Effector memory CD8-positive, alpha-beta T cell (primary cell): ENCODE measurements at regions not wholly inside any gene's neighbourhood (a gene's known extent, or its start where the extent isn't known, plus 50 kb on each side); places are given as distances from the start of the nearest gene placed in this dataset.

Experiments used
- ATAC-seq: fragments of 150-1000 bp; cut with Tn5 transposase; replicated peaks from 2 replicates; pipeline ENCODE4 v1.10.0; 2021; ENCODE audit warnings: mild to moderate bottlenecking, moderate library complexity
- DNase-seq, 3 experiments: peaks; one replicate each; pipeline ENCODE4 v3.0.0; 2021
- H3K27ac Mint-ChIP-seq, 2 donors: one replicate each; pipeline ENCODE4 v1.8.0; 2022; ENCODE audit warnings: mild to moderate bottlenecking in 2 of 2, mixed read lengths in 2 of 2, moderate library complexity in 2 of 2
- H3K27me3 Mint-ChIP-seq, 2 donors: one replicate each; pipeline ENCODE4 v1.8.0; 2022; ENCODE audit warnings: mixed read lengths in 2 of 2
- H3K36me3 Mint-ChIP-seq: one replicate; pipeline ENCODE4 v1.8.0; 2022; ENCODE audit warnings: mild to moderate bottlenecking, moderate library complexity, mixed read lengths; ENCODE audit not compliant: insufficient read depth
- H3K4me1 Mint-ChIP-seq, 2 donors: one replicate each; pipeline ENCODE4 v1.8.0; 2022; ENCODE audit warnings: low read depth in 2 of 2, mixed read lengths in 2 of 2
- H3K4me3 Mint-ChIP-seq, 2 donors: one replicate each; pipeline ENCODE4 v1.8.0; 2022; ENCODE audit warnings: mild to moderate bottlenecking in 2 of 2, mixed read lengths in 2 of 2, moderate library complexity in 2 of 2
- H3K9me3 Mint-ChIP-seq, 2 donors: one replicate each; pipeline ENCODE4 v1.8.0; 2022; ENCODE audit warnings: mixed read lengths in 2 of 2

DNA sequence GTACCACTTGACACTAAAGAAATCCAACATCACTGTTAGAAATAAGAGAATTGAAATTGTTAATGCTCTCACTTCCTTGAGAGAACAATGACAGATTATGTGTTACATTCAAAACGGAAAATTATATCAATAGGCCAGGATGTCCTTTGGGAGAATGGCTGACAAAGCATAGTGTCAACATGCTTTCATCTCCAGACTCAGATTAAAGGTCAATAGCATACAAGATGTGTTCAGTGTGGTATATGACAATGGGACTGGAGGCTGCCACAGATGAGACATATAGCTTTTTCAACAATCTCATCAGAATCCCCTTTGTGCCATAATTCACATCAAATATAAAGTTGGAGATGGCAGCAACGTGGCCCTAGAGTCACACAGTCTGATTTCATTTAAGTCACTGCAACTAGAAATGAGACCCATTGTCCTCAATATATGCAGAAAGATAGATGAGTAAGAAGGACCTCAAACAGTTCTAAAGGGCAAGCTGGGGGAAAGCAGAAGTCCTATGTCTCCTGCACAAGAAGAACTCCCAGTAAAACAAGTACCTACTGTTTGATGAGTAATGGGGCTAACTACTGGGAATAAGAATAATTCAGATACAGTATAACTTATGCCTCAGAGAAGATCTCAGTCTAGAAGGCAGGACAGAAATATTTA is 327.9 kb downstream of the TTLL7 start:
- Mint-ChIP-seq H3K27me3 (no peaks in the 10 kb centered on the region), H3K27ac (no peak overlapping the region), H3K36me3 (peaks cover 2% of the 10 kb centered on the region), H3K4me1 (no peaks in the 10 kb centered on the region), H3K4me3 (no peak overlapping the region), H3K9me3 (peaks cover 3 to 8% of the 10 kb centered on the region in 2 donors)
- DNase-seq (no peak), ATAC-seq (no peak)

DNA sequence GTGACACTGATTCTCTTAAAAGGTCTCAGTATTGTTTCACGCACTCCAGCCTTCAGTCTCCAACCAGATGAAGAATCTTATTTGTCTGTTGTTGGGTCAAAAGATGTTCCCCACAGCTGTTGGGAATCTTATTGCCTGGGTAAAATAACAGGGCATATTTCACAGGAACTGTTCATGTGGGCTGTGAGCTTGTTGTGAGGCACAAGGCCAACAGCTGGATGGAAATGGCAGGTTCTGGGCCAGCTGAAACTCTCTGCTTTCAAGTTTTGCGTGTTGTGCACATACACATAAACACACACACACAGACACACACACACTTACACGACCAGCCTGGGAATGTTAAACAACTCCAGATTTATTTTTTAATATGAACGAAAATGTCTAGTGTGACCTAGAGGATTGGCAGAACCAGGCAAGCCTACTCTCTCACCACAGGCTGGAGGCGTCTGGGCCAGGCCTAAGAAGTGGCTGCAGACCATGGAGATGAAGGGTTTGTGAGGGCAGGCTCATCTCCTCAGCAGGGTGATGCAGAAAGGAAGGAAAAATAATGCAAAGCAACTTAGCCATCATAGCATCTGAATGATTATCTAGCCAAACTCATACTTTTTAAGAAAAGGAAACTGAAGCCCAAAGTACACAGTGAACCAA is 357.0 kb downstream of the TTLL7 start:
- Mint-ChIP-seq H3K4me3 (no peak overlapping the region), H3K36me3 (peaks cover 3% of the 10 kb centered on the region), H3K27me3 (no peaks in the 10 kb centered on the region), H3K27ac (no peak overlapping the region), H3K9me3 (peaks cover 8 to 19% of the 10 kb centered on the region in 2 donors), H3K4me1 (no peaks in the 10 kb centered on the region)
- ATAC-seq, result no peak
- no peak for DNase-seq

DNA sequence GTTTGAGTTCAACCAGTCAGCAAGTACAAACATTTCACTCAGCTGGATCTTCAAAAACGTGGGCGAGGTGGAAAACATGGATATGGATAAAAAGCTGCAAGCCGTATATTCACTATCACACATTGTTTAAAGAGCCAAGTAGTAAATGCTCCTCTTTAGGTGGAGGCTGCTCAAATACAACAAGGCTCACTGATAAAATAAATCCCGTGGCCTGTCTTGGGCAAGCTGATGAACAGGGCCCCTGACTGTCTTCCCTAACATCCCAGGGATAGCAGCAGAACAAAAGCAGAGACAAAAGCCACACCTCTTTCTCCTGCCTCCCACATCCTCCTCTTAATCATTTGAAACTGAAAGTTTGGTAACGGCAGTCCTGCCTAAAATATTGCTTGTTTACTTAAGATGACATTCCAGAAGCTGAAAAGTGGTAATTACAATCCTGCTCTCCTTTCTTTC is 357.7 kb downstream of the TTLL7 start:
- Mint-ChIP-seq H3K4me3 (no peak overlapping the region), H3K36me3 (peaks cover 3% of the 10 kb centered on the region), H3K27me3 (no peaks in the 10 kb centered on the region), H3K27ac (no peak overlapping the region), H3K4me1 (no peaks in the 10 kb centered on the region), H3K9me3 (peaks cover 5 to 19% of the 10 kb centered on the region in 2 donors)
- DNase-seq (no peak), ATAC-seq (no peak)

DNA sequence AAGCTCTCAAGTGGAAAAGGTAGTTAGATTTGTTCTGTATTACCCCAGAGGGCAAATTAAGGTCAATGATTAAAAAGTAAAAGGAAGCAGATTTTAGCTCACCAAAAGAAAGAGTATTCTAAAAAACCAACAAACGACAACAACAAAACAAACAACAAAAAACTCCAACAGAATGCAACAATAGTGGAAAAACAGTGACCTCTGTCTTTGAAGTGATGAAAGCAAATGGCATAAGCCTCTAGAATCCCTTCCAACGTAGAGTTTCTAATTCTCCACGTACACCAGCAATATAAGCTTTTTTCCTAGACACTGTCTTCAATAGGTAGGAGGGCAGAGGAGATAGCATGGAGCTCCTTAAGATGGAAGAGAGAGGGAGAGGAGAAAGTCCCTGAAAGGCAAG is 359.1 kb downstream of the TTLL7 start:
- Mint-ChIP-seq H3K27ac (no peak overlapping the region), H3K4me3 (no peak overlapping the region), H3K9me3 (peaks cover 4 to 19% of the 10 kb centered on the region in 2 donors), H3K27me3 (no peaks in the 10 kb centered on the region), H3K4me1 (no peaks in the 10 kb centered on the region), H3K36me3 (peaks cover 3% of the 10 kb centered on the region)
- DNase-seq (no peak), ATAC-seq (no peak)

DNA sequence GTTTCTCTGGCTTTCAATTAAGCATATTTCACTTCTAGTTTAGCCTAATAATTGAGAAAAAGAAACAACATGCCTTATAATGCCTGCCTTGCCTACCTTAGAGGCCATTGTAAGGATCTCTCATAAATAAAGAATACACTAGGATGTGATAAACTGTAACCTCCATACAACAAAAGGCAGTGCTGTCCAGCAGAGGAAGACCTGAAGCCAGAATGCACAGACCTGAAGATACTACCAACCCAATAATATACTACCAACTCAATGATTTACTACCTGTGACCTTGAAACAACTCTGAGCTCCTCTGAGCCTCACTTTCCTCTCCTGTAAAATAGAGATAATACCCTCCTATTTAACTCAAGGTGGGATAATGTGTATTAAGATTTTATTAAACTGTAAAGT is 361.3 kb downstream of the TTLL7 start:
- Mint-ChIP-seq H3K9me3 (peaks cover 0 to 10% of the 10 kb centered on the region in 2 donors), H3K27me3 (no peaks in the 10 kb centered on the region), H3K4me1 (no peaks in the 10 kb centered on the region), H3K36me3 (peaks cover 3% of the 10 kb centered on the region), H3K4me3 (no peak overlapping the region), H3K27ac (no peak overlapping the region)
- DNase-seq (no peak), ATAC-seq (no peak)

DNA sequence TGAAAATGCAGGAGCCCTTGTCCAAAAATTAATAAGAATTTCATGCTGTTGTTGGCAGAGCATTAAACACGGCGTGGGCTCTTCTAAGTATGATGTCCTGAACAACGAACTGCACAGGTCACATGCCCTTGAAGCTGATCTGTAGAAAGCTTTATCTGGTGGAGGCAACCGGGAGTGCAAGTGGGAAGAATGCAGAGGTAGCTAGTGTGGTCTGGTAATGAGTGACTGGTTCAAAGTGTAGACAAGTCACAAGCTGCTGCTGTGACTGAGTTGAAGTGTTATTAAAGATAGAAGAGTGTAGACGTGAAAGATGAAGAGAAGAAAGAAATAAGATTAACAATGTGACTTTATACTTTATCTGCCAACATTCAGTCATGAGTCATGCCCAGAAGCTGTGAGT is 361.9 kb downstream of the TTLL7 start:
- Mint-ChIP-seq H3K9me3 (peaks cover 0 to 10% of the 10 kb centered on the region in 2 donors), H3K27me3 (no peaks in the 10 kb centered on the region), H3K27ac (no peak overlapping the region), H3K4me1 (no peaks in the 10 kb centered on the region), H3K36me3 (peaks cover under 1% of the 10 kb centered on the region), H3K4me3 (no peak overlapping the region)
- DNase-seq, result no peak
- no peak for ATAC-seq

DNA sequence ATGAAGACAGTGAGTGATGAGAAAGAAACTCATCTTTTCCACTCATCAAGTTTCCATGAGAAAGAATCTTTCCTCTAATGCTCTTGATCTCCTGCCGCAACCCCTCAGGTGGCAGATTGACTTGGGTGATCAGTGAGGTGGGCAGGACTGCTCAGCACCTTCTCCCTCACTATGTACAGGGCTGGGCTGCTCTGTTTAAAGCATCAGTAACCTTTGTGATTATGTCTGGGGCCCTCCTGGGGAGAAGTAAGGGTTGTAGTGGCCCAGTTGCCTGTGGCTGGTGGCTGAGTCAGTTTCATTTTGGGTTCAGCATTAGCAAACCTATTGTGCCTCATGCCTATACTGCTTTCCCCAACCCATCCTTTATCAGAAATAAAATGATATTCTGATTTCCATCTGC is 366.0 kb downstream of the TTLL7 start:
- no peak for DNase-seq
- Mint-ChIP-seq H3K36me3 (no peaks in the 10 kb centered on the region), H3K27ac (no peak overlapping the region), H3K4me1 (no peaks in the 10 kb centered on the region), H3K4me3 (no peak overlapping the region), H3K27me3 (no peaks in the 10 kb centered on the region), H3K9me3 (peaks cover 4 to 15% of the 10 kb centered on the region in 2 donors)
- no peak for ATAC-seq

DNA sequence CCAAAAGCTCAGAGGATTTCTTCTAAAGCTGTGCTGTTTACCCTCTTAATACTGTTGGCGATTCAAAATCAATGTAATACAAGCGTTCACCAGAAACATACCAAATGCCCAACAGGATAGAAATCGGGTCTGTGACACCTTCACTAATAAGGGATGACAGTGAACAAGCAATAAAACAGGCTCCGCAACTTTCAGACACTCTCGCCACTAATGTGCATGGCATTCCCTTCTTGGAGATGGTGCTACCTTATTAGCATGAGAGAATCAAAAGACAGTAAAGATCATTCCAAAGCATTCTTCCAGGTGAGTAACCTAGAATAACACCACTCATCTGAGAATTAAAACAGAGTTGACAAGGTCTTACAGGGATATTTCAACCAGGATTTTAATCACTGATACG is 367.1 kb downstream of the TTLL7 start:
- Mint-ChIP-seq H3K27ac (no peak overlapping the region), H3K9me3 (peaks cover 4 to 15% of the 10 kb centered on the region in 2 donors), H3K4me3 (no peak overlapping the region), H3K4me1 (no peaks in the 10 kb centered on the region), H3K27me3 (no peaks in the 10 kb centered on the region), H3K36me3 (no peaks in the 10 kb centered on the region)
- DNase-seq (no peak), ATAC-seq (no peak)

DNA sequence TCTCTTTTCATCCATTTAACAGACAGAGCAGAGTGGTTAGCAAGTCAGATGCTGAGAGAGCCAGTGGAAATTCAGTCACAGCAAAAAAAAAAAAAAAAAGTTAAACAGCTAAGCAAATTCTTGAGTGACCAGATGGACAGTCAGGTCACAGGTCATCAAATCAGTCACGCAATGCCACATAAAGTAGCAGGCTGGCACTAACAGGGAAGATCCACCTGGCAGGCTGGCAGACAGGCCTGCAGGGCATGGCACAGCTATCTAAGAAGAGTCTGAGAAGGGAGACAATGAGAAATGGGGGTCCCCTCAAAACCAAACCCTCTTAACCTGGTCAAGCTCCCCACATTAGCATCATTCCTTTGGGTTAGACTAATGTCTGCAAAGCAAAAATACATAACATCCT is 371.9 kb downstream of the TTLL7 start:
- no peak overlapping the region for H3K4me3 Mint-ChIP-seq
- DNase-seq (no peak), ATAC-seq (no peak)
- H3K9me3 Mint-ChIP-seq, result peaks cover 8 to 15% of the 10 kb centered on the region in 2 donors
- H3K27ac Mint-ChIP-seq, result no peak overlapping the region
- no peaks in the 10 kb centered on the region for H3K4me1 Mint-ChIP-seq
- H3K27me3 Mint-ChIP-seq, result no peaks in the 10 kb centered on the region
- no peaks in the 10 kb centered on the region for H3K36me3 Mint-ChIP-seq

DNA sequence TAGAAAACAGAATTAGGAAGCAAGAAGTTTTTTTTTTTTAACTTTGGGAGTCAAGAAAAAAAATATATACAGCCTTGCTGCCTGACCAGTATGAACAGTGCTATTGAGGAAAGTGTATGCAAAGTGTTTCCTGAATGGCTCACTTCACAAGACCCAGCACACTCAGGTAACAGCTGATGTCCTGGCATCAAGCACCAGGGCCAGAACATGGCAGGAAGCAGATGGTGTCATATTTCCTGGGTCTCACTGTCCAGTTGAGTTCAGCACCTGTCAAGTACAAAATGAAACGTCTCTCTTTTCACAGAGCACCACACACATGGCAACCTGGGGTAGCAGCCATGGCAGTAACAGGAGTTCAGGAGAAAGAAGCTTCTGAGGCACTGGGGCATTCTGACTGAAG is 372.3 kb downstream of the TTLL7 start:
- Mint-ChIP-seq H3K36me3 (no peaks in the 10 kb centered on the region), H3K4me1 (no peaks in the 10 kb centered on the region), H3K4me3 (no peak overlapping the region), H3K27me3 (no peaks in the 10 kb centered on the region), H3K27ac (no peak overlapping the region), H3K9me3 (peaks cover 8 to 14% of the 10 kb centered on the region in 2 donors)
- ATAC-seq (no peak), DNase-seq (no peak)

DNA sequence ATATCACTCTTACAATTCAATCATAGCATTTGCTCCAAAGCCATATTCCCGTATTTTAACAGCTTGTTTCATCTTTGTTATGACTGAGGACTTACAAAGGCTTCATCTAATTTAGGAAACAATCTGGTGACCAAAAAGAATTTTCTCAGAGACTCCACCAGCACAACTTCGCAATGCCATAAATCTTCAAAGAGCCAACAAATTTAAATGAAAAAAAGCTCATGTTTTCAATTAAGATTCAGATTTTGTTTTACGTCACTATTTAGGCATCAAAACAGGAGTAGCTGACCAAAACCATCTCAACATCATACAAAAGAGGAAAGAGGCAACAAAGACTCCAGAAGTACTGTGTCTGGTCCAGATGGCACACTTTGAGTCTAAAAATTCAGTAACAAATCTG is 373.3 kb downstream of the TTLL7 start:
- no peak overlapping the region for H3K27ac Mint-ChIP-seq
- H3K4me3 Mint-ChIP-seq, result no peak overlapping the region
- no peak for ATAC-seq
- no peaks in the 10 kb centered on the region for H3K27me3 Mint-ChIP-seq
- H3K9me3 Mint-ChIP-seq, result peaks cover 5 to 8% of the 10 kb centered on the region in 2 donors
- H3K36me3 Mint-ChIP-seq, result no peaks in the 10 kb centered on the region
- no peak for DNase-seq
- H3K4me1 Mint-ChIP-seq, result no peaks in the 10 kb centered on the region

DNA sequence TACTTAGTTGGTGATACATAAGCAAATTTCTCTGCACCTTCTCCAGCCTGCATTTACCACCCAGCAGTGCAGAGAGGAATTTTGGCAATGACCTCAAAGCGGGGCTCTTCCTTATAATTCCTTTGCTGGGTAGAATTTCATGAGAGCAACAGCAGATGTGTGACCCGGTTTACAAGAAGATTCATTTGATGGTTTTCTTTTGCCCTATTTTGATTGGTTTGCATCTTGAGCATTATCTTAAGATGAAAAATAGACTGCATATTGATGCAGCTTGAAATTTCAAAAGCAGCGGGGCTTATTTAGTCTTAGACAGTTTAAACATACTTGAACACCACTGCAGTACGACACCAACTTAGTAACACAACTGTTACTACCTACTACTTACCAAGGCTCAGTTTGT is 378.9 kb downstream of the TTLL7 start:
- ATAC-seq (no peak), DNase-seq (no peak)
- Mint-ChIP-seq H3K27ac (no peak overlapping the region), H3K36me3 (no peaks in the 10 kb centered on the region), H3K4me1 (no peaks in the 10 kb centered on the region), H3K4me3 (no peak overlapping the region), H3K27me3 (no peaks in the 10 kb centered on the region), H3K9me3 (no peaks in the 10 kb centered on the region)

DNA sequence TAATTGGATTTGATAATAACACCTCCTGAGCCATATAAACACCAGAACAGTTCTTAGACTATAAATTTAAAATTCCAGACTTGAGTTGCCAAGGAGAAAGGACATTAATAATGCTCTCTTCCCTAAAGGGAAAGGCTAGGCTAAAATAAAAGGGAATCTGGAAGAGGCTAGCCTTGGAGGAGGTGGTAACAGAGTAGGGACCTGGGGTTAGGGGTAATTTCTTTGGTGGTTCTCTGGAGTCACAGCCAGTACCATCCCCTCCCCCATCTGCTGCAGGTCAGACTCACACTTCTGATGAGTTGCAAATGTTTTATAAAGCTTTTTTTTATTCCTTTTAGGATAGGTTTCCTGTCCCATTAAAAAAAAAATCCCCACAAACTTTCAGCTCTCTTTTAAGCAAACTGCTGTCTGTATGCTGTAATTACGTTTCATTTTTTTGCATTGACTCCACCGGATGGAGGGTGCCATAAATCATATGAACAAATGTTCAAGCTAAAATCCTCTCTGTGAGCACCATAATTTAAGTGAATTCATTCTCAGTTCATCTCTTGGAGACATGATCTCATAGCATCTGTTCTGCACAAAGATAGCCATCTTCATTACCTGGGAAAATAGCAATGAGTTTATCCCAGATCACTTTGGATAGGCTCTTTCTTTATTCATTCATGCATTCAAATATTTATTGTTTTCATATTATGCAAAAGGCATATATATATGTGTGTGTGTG is 379.6 kb downstream of the TTLL7 start:
- Mint-ChIP-seq H3K4me1 (no peaks in the 10 kb centered on the region), H3K36me3 (no peaks in the 10 kb centered on the region), H3K9me3 (no peaks in the 10 kb centered on the region), H3K27ac (no peak overlapping the region), H3K27me3 (no peaks in the 10 kb centered on the region), H3K4me3 (no peak overlapping the region)
- no peak for DNase-seq
- ATAC-seq, result no peak

DNA sequence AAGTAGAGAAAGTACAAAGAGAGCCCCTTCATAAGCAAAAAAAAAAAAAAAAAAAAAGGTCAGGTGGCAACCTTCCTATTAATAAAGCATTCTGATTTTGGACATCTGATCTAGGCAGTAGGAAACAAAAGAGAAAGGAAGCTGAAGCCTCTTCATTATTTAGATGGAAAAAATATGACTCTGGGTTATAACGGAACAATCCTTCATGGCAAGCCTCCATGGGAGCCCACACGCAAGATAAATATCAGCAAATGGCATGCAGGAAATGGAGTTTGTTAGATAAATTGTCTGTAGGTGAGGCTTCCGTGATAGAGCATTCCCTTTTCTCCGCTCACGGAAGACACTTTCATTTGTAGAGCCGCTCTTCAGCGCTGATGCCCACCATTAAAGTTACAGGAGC is 381.0 kb downstream of the TTLL7 start:
- H3K4me3 Mint-ChIP-seq, result no peak overlapping the region

More for the DNA sequence above, 381.0 kb downstream of the TTLL7 start:
- Mint-ChIP-seq H3K27ac (no peak overlapping the region), H3K9me3 (peaks cover 0 to 3% of the 10 kb centered on the region in 2 donors), H3K36me3 (no peaks in the 10 kb centered on the region), H3K27me3 (no peaks in the 10 kb centered on the region), H3K4me1 (no peaks in the 10 kb centered on the region)
- ATAC-seq (no peak), DNase-seq (no peak)
